DND-41 (cell line): ENCODE measurements at regions not wholly inside any gene's neighbourhood (a gene's known extent, or its start where the extent isn't known, plus 50 kb on each side); places are given as distances from the start of the nearest gene placed in this dataset.

Experiments
- CTCF ChIP-seq: IDR thresholded peaks from 2 replicates; pipeline ENCODE4 v1.5.1; 2012; ENCODE audit warnings: borderline replicate concordance, low read length, moderate library complexity, mild to moderate bottlenecking; ENCODE audit not compliant: poor library complexity, severe bottlenecking; ENCODE audit errors: extremely low read depth
- EZH2 ChIP-seq: IDR thresholded peaks from 3 replicates; pipeline ENCODE4 v1.6.1; 2012; ENCODE audit warnings: borderline replicate concordance, low read depth, mild to moderate bottlenecking, moderate library complexity, low read length, inconsistent platforms; ENCODE audit not compliant: severe bottlenecking

DNA sequence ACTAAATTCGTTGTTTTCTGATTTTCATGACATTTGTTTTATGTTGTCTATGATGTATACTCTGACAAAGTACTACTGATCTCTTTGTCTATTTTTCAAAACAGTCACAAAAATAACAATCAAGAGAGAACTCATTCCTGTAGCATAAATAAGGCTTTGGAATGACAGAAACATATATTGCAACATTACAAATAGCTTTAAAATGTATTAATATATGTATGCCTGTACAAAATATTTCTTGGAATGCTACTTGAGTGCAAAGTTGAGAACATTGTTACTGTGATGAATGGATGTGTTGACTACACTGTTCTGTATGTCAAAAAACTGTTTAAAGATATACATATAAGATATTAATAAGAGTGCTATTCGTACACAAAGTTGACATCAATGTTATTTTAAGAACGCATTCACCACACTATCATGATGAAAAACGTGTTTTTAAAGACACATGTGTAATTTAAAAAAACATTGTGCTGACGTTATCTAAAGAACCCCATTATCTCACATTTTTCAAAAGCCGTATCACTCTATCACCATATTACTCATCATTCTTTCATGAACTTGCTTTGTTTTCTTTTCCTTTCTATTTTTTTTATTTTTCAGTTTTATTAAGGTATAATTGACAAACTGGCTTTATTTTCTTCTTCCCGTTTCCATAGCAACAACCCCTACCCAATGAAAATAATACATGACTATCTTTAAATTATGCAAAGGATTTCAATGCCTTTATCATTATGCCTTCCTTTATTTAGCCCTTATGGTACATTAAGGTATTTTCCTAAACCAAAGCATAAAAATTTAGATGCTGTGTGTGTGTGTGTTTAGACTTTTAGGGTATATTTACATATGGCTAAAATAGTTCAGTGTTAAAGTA, 918.8 kb downstream of the SLITRK1 start:
- TF ChIP-seq CTCF, result no peak
- TF ChIP-seq EZH2, result no peak
